Gastrocnemius medialis (tissue), 4 donors: ENCODE measurements at regions not wholly inside any gene's neighbourhood (a gene's known extent, or its start where the extent isn't known, plus 50 kb on each side); places are given as distances from the start of the nearest gene placed in this dataset.

Experiments
- POLR2A ChIP-seq, 2 donors: fragments of 450-650 bp; IDR thresholded peaks; one replicate each; pipeline ENCODE4 v1.6.1; 2017; ENCODE audit warnings: antibody characterized with exemption in 2 of 2, mild to moderate bottlenecking in 2 of 2, moderate library complexity in 2 of 2
- TF ChIP-seq, protein P1 (sequence below), 5 experiments: fragments of 450-650 bp in 3 of 5; fragments of 200-600 bp in 2 of 5; sonication (generic) in 2 of 5; IDR thresholded peaks in 4 of 5; conservative IDR thresholded peaks in 1 of 5; 1 replicate in 4 of 5; 2 replicates in 1 of 5; pipeline ENCODE4 v1.5.1; 2016 to 2019; ENCODE audit warnings: antibody characterized with exemption in 5 of 5, mild to moderate bottlenecking in 3 of 5, moderate library complexity in 3 of 5

GRCh38 chr2:16604236-16604635 lies 61.4 kb downstream of the CYRIA start:
- TF ChIP-seq POLR2A (IDR thresholded peaks at IDR 0.05) = no peak
- TF ChIP-seq, protein P1, sequence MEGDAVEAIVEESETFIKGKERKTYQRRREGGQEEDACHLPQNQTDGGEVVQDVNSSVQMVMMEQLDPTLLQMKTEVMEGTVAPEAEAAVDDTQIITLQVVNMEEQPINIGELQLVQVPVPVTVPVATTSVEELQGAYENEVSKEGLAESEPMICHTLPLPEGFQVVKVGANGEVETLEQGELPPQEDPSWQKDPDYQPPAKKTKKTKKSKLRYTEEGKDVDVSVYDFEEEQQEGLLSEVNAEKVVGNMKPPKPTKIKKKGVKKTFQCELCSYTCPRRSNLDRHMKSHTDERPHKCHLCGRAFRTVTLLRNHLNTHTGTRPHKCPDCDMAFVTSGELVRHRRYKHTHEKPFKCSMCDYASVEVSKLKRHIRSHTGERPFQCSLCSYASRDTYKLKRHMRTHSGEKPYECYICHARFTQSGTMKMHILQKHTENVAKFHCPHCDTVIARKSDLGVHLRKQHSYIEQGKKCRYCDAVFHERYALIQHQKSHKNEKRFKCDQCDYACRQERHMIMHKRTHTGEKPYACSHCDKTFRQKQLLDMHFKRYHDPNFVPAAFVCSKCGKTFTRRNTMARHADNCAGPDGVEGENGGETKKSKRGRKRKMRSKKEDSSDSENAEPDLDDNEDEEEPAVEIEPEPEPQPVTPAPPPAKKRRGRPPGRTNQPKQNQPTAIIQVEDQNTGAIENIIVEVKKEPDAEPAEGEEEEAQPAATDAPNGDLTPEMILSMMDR (IDR thresholded peaks at IDR 0.05 in 4 of 5, conservative IDR thresholded peaks at IDR 0.05 in 1 of 5) = no peak
